HEK293 (cell line): ENCODE measurements at regions not wholly inside any gene's neighbourhood (a gene's known extent, or its start where the extent isn't known, plus 50 kb on each side); places are given as distances from the start of the nearest gene placed in this dataset.

Experiments used
- BCL11A ChIP-seq: fragments of 450-650 bp; formaldehyde crosslinking; IDR thresholded peaks from 2 replicates; pipeline ENCODE4 v1.5.1; 2016; ENCODE audit warnings: low read depth, missing biosample characterization, missing genetic modification characterization
- RBAK ChIP-seq: fragments of 450-650 bp; formaldehyde crosslinking; IDR thresholded peaks from 2 replicates; pipeline ENCODE4 v1.5.1; 2016; ENCODE audit warnings: missing biosample characterization, missing genetic modification characterization
- SP2 ChIP-seq: fragments of 450-650 bp; formaldehyde crosslinking; IDR thresholded peaks from 2 replicates; pipeline ENCODE4 v1.5.1; 2016; ENCODE audit warnings: missing biosample characterization, missing genetic modification characterization
- TCF7L2 ChIP-seq: IDR thresholded peaks from 2 replicates; pipeline ENCODE4 v1.6.1; 2011; ENCODE audit warnings: low read depth, mild to moderate bottlenecking, inconsistent platforms, low read length, moderate library complexity, borderline replicate concordance
- YY1 ChIP-seq: fragments of 450-650 bp; formaldehyde crosslinking; IDR thresholded peaks from 2 replicates; pipeline ENCODE4 v1.5.1; 2018; ENCODE audit warnings: missing biosample characterization, missing genetic modification characterization
- ZNF133 ChIP-seq: fragments of 450-650 bp; formaldehyde crosslinking; IDR thresholded peaks from 2 replicates; pipeline ENCODE4 v1.5.1; 2016; ENCODE audit warnings: missing biosample characterization, missing genetic modification characterization
- ZNF274 ChIP-seq, 2 experiments: fragments of 200-500 bp in 1 of 2; fragments of 450-650 bp in 1 of 2; sonication (Bioruptor generic) in 1 of 2; formaldehyde crosslinking in 1 of 2; IDR thresholded peaks; 2 replicates each; pipeline versions ENCODE4 v1.5.1 to v1.6.1; 2014 to 2016; ENCODE audit warnings: borderline replicate concordance in 1 of 2, inconsistent platforms in 1 of 2, low read length in 1 of 2, missing biosample characterization in 1 of 2, missing genetic modification characterization in 1 of 2
- ZNF449 ChIP-seq: fragments of 450-650 bp; formaldehyde crosslinking; IDR thresholded peaks from 2 replicates; pipeline ENCODE4 v1.5.1; 2017; ENCODE audit warnings: missing biosample characterization, mild to moderate bottlenecking, missing genetic modification characterization, moderate library complexity
- ZNF514 ChIP-seq: fragments of 450-650 bp; formaldehyde crosslinking; IDR thresholded peaks from 2 replicates; pipeline ENCODE4 v1.5.1; 2016; ENCODE audit warnings: missing biosample characterization, missing genetic modification characterization
- ZSCAN18 ChIP-seq: fragments of 450-650 bp; formaldehyde crosslinking; IDR thresholded peaks from 2 replicates; pipeline ENCODE4 v1.5.1; 2016; ENCODE audit warnings: missing biosample characterization, missing genetic modification characterization
- TF ChIP-seq, protein P1 (sequence below): fragments of 450-650 bp; formaldehyde crosslinking; IDR thresholded peaks from 2 replicates; pipeline ENCODE4 v1.5.1; 2016; ENCODE audit warnings: missing biosample characterization, missing genetic modification characterization

GRCh38 chr6:132202574-132202973 is 198.7 kb downstream of the MOXD1 start:
- TF ChIP-seq, protein P1, sequence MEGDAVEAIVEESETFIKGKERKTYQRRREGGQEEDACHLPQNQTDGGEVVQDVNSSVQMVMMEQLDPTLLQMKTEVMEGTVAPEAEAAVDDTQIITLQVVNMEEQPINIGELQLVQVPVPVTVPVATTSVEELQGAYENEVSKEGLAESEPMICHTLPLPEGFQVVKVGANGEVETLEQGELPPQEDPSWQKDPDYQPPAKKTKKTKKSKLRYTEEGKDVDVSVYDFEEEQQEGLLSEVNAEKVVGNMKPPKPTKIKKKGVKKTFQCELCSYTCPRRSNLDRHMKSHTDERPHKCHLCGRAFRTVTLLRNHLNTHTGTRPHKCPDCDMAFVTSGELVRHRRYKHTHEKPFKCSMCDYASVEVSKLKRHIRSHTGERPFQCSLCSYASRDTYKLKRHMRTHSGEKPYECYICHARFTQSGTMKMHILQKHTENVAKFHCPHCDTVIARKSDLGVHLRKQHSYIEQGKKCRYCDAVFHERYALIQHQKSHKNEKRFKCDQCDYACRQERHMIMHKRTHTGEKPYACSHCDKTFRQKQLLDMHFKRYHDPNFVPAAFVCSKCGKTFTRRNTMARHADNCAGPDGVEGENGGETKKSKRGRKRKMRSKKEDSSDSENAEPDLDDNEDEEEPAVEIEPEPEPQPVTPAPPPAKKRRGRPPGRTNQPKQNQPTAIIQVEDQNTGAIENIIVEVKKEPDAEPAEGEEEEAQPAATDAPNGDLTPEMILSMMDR (tag by site-specific recombination), result no peak
- TF ChIP-seq SP2 (tag by site-specific recombination) (no peak), ZNF274 (IDR thresholded peaks at IDR 0.05; ENCODE audit: low read length) (no peak), ZNF274 (tag by site-specific recombination; IDR thresholded peaks at IDR 0.05; ENCODE audit: borderline replicate concordance) (no peak), ZNF449 (no peak), ZNF133 (tag by site-specific recombination) (no peak), ZNF514 (tag by site-specific recombination) (no peak), ZSCAN18 (tag by site-specific recombination) (no peak), YY1 (no peak), BCL11A (no peak), RBAK (no peak), TCF7L2 (no peak)
